H9 (cell line): ENCODE measurements at regions not wholly inside any gene's neighbourhood (a gene's known extent, or its start where the extent isn't known, plus 50 kb on each side); places are given as distances from the start of the nearest gene placed in this dataset.

Source experiments
- DNase-seq: peaks from one replicate; pipeline ENCODE4 v3.0.0-alpha.2; 2017
- H2AFZ ChIP-seq: one replicate; pipeline ENCODE4 v1.6.1; 2013; ENCODE audit warnings: mild to moderate bottlenecking, low read length, control low read depth, moderate library complexity
- H2AK5ac ChIP-seq: 2 replicates; pipeline ENCODE4 v1.6.1; 2013; ENCODE audit warnings: low read length, control low read depth, mixed read lengths; ENCODE audit not compliant: insufficient read length
- H2BK120ac ChIP-seq: one replicate; pipeline ENCODE4 v1.6.1; 2013; ENCODE audit warnings: low read depth, mild to moderate bottlenecking, low read length, control low read depth, inconsistent platforms; ENCODE audit not compliant: poor library complexity, severe bottlenecking
- H2BK12ac ChIP-seq: 2 replicates; pipeline ENCODE4 v1.6.1; 2013; ENCODE audit warnings: low read length, control low read depth, mixed read lengths, low read depth; ENCODE audit not compliant: insufficient read length
- H2BK15ac ChIP-seq: 2 replicates; pipeline ENCODE4 v1.6.1; 2013; ENCODE audit warnings: low read depth, low read length, control low read depth
- H2BK20ac ChIP-seq: one replicate; pipeline ENCODE4 v1.6.1; 2013; ENCODE audit warnings: low read depth, mild to moderate bottlenecking, low read length, control low read depth, inconsistent platforms; ENCODE audit not compliant: poor library complexity, severe bottlenecking
- H2BK5ac ChIP-seq: 2 replicates; pipeline ENCODE4 v1.6.1; 2013; ENCODE audit warnings: low read length, control low read depth, mixed read lengths; ENCODE audit not compliant: insufficient read length
- H3K14ac ChIP-seq: 2 replicates; pipeline ENCODE4 v1.6.1; 2013; ENCODE audit warnings: low read length, control low read depth; ENCODE audit not compliant: insufficient read depth
- H3K18ac ChIP-seq: 2 replicates; pipeline ENCODE4 v1.6.1; 2013; ENCODE audit warnings: low read depth, mild to moderate bottlenecking, mixed read lengths, low read length, control low read depth; ENCODE audit not compliant: insufficient read length
- H3K23ac ChIP-seq: 2 replicates; pipeline ENCODE4 v1.6.1; 2013; ENCODE audit warnings: low read length, control low read depth, mixed read lengths, low read depth; ENCODE audit not compliant: insufficient read length
- H3K23me2 ChIP-seq: 2 replicates; pipeline ENCODE4 v1.6.1; 2013; ENCODE audit warnings: low read depth, mild to moderate bottlenecking, mixed read lengths, low read length, control low read depth; ENCODE audit not compliant: insufficient read length, poor library complexity, severe bottlenecking
- H3K27ac ChIP-seq: 2 replicates; pipeline ENCODE4 v1.5.1; 2013; ENCODE audit warnings: low read length, control low read depth, mixed read lengths, low read depth; ENCODE audit not compliant: insufficient read length
- H3K27me3 ChIP-seq: 2 replicates; pipeline ENCODE4 v1.6.1; 2013; ENCODE audit warnings: low read length, control low read depth, inconsistent platforms; ENCODE audit not compliant: insufficient read depth
- H3K4ac ChIP-seq: 2 replicates; pipeline ENCODE4 v1.6.1; 2013; ENCODE audit warnings: low read depth, mild to moderate bottlenecking, control low read depth, inconsistent platforms, low read length, moderate library complexity
- H3K4me1 ChIP-seq: 2 replicates; pipeline ENCODE4 v1.6.1; 2013; ENCODE audit warnings: low read length, control low read depth, inconsistent platforms; ENCODE audit not compliant: insufficient read depth
- H3K4me2 ChIP-seq: 2 replicates; pipeline ENCODE4 v1.6.1; 2013; ENCODE audit warnings: low read length, control low read depth, mixed read lengths; ENCODE audit not compliant: insufficient read length, insufficient read depth
- H3K56ac ChIP-seq: 2 replicates; pipeline ENCODE4 v1.6.1; 2013; ENCODE audit warnings: low read depth, mild to moderate bottlenecking, mixed read lengths, low read length, control low read depth; ENCODE audit not compliant: insufficient read length
- H3K79me1 ChIP-seq: 2 replicates; pipeline ENCODE4 v1.6.1; 2013; ENCODE audit warnings: low read depth, mild to moderate bottlenecking, moderate library complexity, low read length, control low read depth, inconsistent platforms; ENCODE audit not compliant: insufficient read depth, poor library complexity, severe bottlenecking
- H3K79me2 ChIP-seq: 2 replicates; pipeline ENCODE4 v1.6.1; 2013; ENCODE audit warnings: low read length, control low read depth, inconsistent platforms; ENCODE audit not compliant: insufficient read depth
- H3K9ac ChIP-seq: 2 replicates; pipeline ENCODE4 v1.6.1; 2013; ENCODE audit warnings: low read length, control low read depth, mixed read lengths; ENCODE audit not compliant: insufficient read length; ENCODE audit errors: extremely low read depth
- H3K9me3 ChIP-seq: one replicate; pipeline ENCODE4 v1.6.1; 2013; ENCODE audit warnings: low read depth, low read length, inconsistent platforms; ENCODE audit not compliant: control insufficient read depth
- H3T11ph ChIP-seq: one replicate; pipeline ENCODE4 v1.6.1; 2013; ENCODE audit warnings: mild to moderate bottlenecking, low read length, control low read depth, inconsistent platforms
- H4K20me1 ChIP-seq: one replicate; pipeline ENCODE4 v1.6.1; 2013; ENCODE audit not compliant: control insufficient read depth, insufficient read length, insufficient read depth
- H4K5ac ChIP-seq: 2 replicates; pipeline ENCODE4 v1.6.1; 2013; ENCODE audit warnings: low read depth, mild to moderate bottlenecking, mixed read lengths, low read length, control low read depth; ENCODE audit not compliant: insufficient read length
- H4K8ac ChIP-seq: replicated peaks from 2 replicates; pipeline ENCODE4 v1.6.1; 2013; ENCODE audit warnings: low read length, control low read depth, mixed read lengths, low read depth; ENCODE audit not compliant: insufficient read length
- H4K91ac ChIP-seq: 2 replicates; pipeline ENCODE4 v1.6.1; 2013; ENCODE audit warnings: low read depth, mild to moderate bottlenecking, moderate library complexity, mixed read lengths, low read length, control low read depth; ENCODE audit not compliant: insufficient read length
- H3K27ac Mint-ChIP-seq, 3 experiments: 2 replicates in 2 of 3; 3 replicates in 1 of 3; pipeline ENCODE4 v1.8.0; 2020 to 2021; ENCODE audit warnings: mixed read lengths in 3 of 3, mild to moderate bottlenecking in 1 of 3, moderate library complexity in 1 of 3
- H3K27me3 Mint-ChIP-seq: 2 replicates; pipeline ENCODE4 v1.8.0; 2021; ENCODE audit warnings: low read depth, mild to moderate bottlenecking, moderate library complexity, mixed read lengths
- H3K36me3 Mint-ChIP-seq, 3 experiments: 2 replicates in 2 of 3; 3 replicates in 1 of 3; pipeline ENCODE4 v1.8.0; 2020 to 2021; ENCODE audit warnings: low read depth in 3 of 3, mixed read lengths in 3 of 3; ENCODE audit not compliant: insufficient read depth in 1 of 3
- H3K4me1 Mint-ChIP-seq, 2 experiments: 2 replicates each; pipeline ENCODE4 v1.8.0; 2020; ENCODE audit warnings: mixed read lengths in 2 of 2
- H3K4me3 Mint-ChIP-seq, 2 experiments: 2 replicates in 1 of 2; 3 replicates in 1 of 2; pipeline ENCODE4 v1.8.0; 2020 to 2021; ENCODE audit warnings: mild to moderate bottlenecking in 2 of 2, mixed read lengths in 2 of 2, moderate library complexity in 1 of 2
- H3K9me3 Mint-ChIP-seq, 2 experiments: 2 replicates in 1 of 2; 3 replicates in 1 of 2; pipeline ENCODE4 v1.8.0; 2020; ENCODE audit warnings: mild to moderate bottlenecking in 2 of 2, mixed read lengths in 2 of 2, moderate library complexity in 1 of 2
- TF ChIP-seq, protein P1 (sequence below): fragments of 200-600 bp; sonication (generic); conservative IDR thresholded peaks from 3 replicates; pipeline ENCODE4 v1.8.0; 2021; ENCODE audit warnings: antibody characterized with exemption, mild to moderate bottlenecking

- TF ChIP-seq, protein P1, sequence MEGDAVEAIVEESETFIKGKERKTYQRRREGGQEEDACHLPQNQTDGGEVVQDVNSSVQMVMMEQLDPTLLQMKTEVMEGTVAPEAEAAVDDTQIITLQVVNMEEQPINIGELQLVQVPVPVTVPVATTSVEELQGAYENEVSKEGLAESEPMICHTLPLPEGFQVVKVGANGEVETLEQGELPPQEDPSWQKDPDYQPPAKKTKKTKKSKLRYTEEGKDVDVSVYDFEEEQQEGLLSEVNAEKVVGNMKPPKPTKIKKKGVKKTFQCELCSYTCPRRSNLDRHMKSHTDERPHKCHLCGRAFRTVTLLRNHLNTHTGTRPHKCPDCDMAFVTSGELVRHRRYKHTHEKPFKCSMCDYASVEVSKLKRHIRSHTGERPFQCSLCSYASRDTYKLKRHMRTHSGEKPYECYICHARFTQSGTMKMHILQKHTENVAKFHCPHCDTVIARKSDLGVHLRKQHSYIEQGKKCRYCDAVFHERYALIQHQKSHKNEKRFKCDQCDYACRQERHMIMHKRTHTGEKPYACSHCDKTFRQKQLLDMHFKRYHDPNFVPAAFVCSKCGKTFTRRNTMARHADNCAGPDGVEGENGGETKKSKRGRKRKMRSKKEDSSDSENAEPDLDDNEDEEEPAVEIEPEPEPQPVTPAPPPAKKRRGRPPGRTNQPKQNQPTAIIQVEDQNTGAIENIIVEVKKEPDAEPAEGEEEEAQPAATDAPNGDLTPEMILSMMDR, result no peak
- Histone ChIP-seq H3K18ac (no peak overlapping the region), H3K9me3 (no peaks in the 10 kb centered on the region), H3K56ac (no peak overlapping the region), H2BK20ac (no peak overlapping the region), H2BK120ac (no peak overlapping the region), H4K91ac (no peak overlapping the region), H3K27ac (no peak overlapping the region), H3K4ac (no peak overlapping the region), H2AFZ (no peak overlapping the region), H3K23ac (no peak overlapping the region), H3K27me3 (no peaks in the 10 kb centered on the region), H3K79me2 (no peaks in the 10 kb centered on the region), H3K4me2 (no peak overlapping the region), H2BK12ac (no peak overlapping the region), H3K14ac (no peak overlapping the region), H4K20me1 (no peaks in the 10 kb centered on the region), H4K8ac (no peak overlapping the region), H3K23me2 (no peaks in the 10 kb centered on the region), H3T11ph (no peak overlapping the region), H3K4me1 (no peaks in the 10 kb centered on the region), H4K5ac (no peak overlapping the region), H3K9ac (no peak overlapping the region), H3K79me1 (no peaks in the 10 kb centered on the region), H2BK15ac (no peak overlapping the region), H2AK5ac (no peak overlapping the region), H2BK5ac (no peak overlapping the region)
- Mint-ChIP-seq H3K36me3 (no peaks in the 10 kb centered on the region), H3K4me1 (no peaks in the 10 kb centered on the region), H3K27me3 (no peaks in the 10 kb centered on the region), H3K9me3 (no peaks in the 10 kb centered on the region; a peak in 1 of 5 replicates), H3K4me3 (no peak overlapping the region), H3K27ac (no peak overlapping the region)
- no peak for DNase-seq
These were observed 1548.7 kb downstream of the GRIK2 start for GRCh38 chr6:102942206-102942605.
